ENCODE measurements at regions not wholly inside any gene's neighbourhood (a gene's known extent, or its start where the extent isn't known, plus 50 kb on each side); places are given as distances from the start of the nearest gene placed in this dataset.

- Histone ChIP-seq H3K79me2 (ENCODE audit: control insufficient read depth, insufficient read depth, low read length) (no peaks in the 10 kb centered on the region), H3K9me1 (ENCODE audit: control insufficient read depth, insufficient read depth, low read length) (no peaks in the 10 kb centered on the region), H2AFZ (ENCODE audit: low read depth, low read length) (no peak overlapping the region), H3K27me3 (ENCODE audit: control insufficient read depth in 2 of 2, insufficient read depth in 2 of 2, low read length in 2 of 2) (no peaks in the 10 kb centered on the region), H3K27ac (ENCODE audit: extremely low read depth, low read depth, low read length) (no peak overlapping the region), H3K9me3 (replicated peaks; ENCODE audit: control insufficient read depth, insufficient read depth, low read depth, low read length) (no peaks in the 10 kb centered on the region), H3K36me3 (ENCODE audit: control insufficient read depth, insufficient read depth, low read length) (no peaks in the 10 kb centered on the region), H4K20me1 (replicated peaks; ENCODE audit: control insufficient read depth, insufficient read depth, low read length) (no peaks in the 10 kb centered on the region), H3K4me1 (replicated peaks in 1 of 2; ENCODE audit: control insufficient read depth in 2 of 2, insufficient read depth in 2 of 2, low read length in 2 of 2) (no peaks in the 10 kb centered on the region), H3K4me3 (no peak overlapping the region), H3K9ac (ENCODE audit: insufficient read depth in 1 of 2, low read depth in 2 of 2, low read length in 2 of 2) (no peak overlapping the region), H3K4me2 (ENCODE audit: insufficient read depth, low read length) (no peak overlapping the region)
- ATAC-seq, result no peak
- no TSS peak for BruUV-seq (replicated peaks)
- ChIA-PET POLR2A (no interaction called here), CTCF (ENCODE audit: low intra/inter-chr PET ratio) (no interaction called here)
- FAIRE-seq, result no peak
- in situ Hi-C loops (cut with MboI), result no loop called here
- DNase-seq (ENCODE audit: extremely low read depth in 1 of 4, low spot score in 3 of 4), result no peak
- TF ChIP-seq ZNF445 (CRISPR knock-in tag; IDR thresholded peaks at IDR 0.05; ENCODE audit: low read depth) (no peak), ZBTB8A (IDR thresholded peaks at IDR 0.05; ENCODE audit: partially characterized antibody) (no peak), ZBTB1 (CRISPR knock-in tag; IDR thresholded peaks at IDR 0.05; ENCODE audit: borderline replicate concordance, low read depth) (no peak), ZNF239 (CRISPR knock-in tag; IDR thresholded peaks at IDR 0.05) (no peak), GABPB2 (CRISPR knock-in tag; conservative IDR thresholded peaks at IDR 0.05) (no peak)
- intact Hi-C loops (cut with micrococcal nuclease), result no loop called here
Measured at GRCh38 chr21:28561772-28562171, 430.9 kb downstream of the LTN1 start.

- ATAC-seq, result no peak
- no TSS peak for BruUV-seq (replicated peaks)
- TF ChIP-seq EGR1 (conservative IDR thresholded peaks at IDR 0.05), result no peak
- no peak for TF ChIP-seq ESRRA (IDR thresholded peaks at IDR 0.05; ENCODE audit: borderline replicate concordance, low read depth)
- no peak for TF ChIP-seq ZSCAN32 (CRISPR knock-in tag; IDR thresholded peaks at IDR 0.05)
- no peak for TF ChIP-seq PTTG1 (tag; IDR thresholded peaks at IDR 0.05; ENCODE audit: low read depth)
- no peak for TF ChIP-seq MAZ (CRISPR knock-in tag; conservative IDR thresholded peaks at IDR 0.05 in 1 of 2, IDR thresholded peaks at IDR 0.05 in 1 of 2)
- TF ChIP-seq PHB2 (IDR thresholded peaks at IDR 0.05; ENCODE audit: low read depth), result no peak
- no peak for TF ChIP-seq HES1 (IDR thresholded peaks at IDR 0.05; ENCODE audit: low read depth)
- TF ChIP-seq ETV1 (tag; conservative IDR thresholded peaks at IDR 0.05; ENCODE audit: low read depth), result no peak
- no peak for TF ChIP-seq KLF10 (CRISPR knock-in tag; IDR thresholded peaks at IDR 0.05)
Measured at GRCh38 chr21:28554660-28555475, 437.8 kb downstream of the LTN1 start.

More at GRCh38 chr21:28554660-28555475, 437.8 kb downstream of the LTN1 start:
- H4K20me1 ChIP-seq (replicated peaks; ENCODE audit: control insufficient read depth, insufficient read depth, low read length), result no peaks in the 10 kb centered on the region
- no peaks in the 10 kb centered on the region for H3K79me2 ChIP-seq (ENCODE audit: control insufficient read depth, insufficient read depth, low read length)
- no peak for DNase-seq (ENCODE audit: extremely low read depth in 1 of 4, low spot score in 3 of 4)
- H3K4me3 ChIP-seq, result no peak overlapping the region
- ChIA-PET CTCF (ENCODE audit: low intra/inter-chr PET ratio) (no interaction called here), POLR2A (interaction anchor here (0.6 kb wide), 1 partner anchor 277 kb away, joined by 3 read pairs; no protein-coding TSS in a partner anchor)
- no peak for FAIRE-seq
- in situ Hi-C loops (cut with MboI) (no loop called here), intact Hi-C loops (cut with micrococcal nuclease) (no loop called here)
- no peak overlapping the region for H3K27ac ChIP-seq (ENCODE audit: extremely low read depth, low read depth, low read length)
- no peaks in the 10 kb centered on the region for H3K27me3 ChIP-seq (ENCODE audit: control insufficient read depth in 2 of 2, insufficient read depth in 2 of 2, low read length in 2 of 2)
- no peaks in the 10 kb centered on the region for H3K4me1 ChIP-seq (replicated peaks in 1 of 2; ENCODE audit: control insufficient read depth in 2 of 2, insufficient read depth in 2 of 2, low read length in 2 of 2)
- WGBS (ENCODE audit: insufficient coverage, low coverage, missing lambda C conversion rate), result 0% methylated on average over 10 of the region's 10 CpGs
- H3K9me1 ChIP-seq (ENCODE audit: control insufficient read depth, insufficient read depth, low read length), result no peaks in the 10 kb centered on the region
- no peak overlapping the region for H2AFZ ChIP-seq (ENCODE audit: low read depth, low read length)
- H3K9ac ChIP-seq (ENCODE audit: insufficient read depth in 1 of 2, low read depth in 2 of 2, low read length in 2 of 2), result no peak overlapping the region
- H3K4me2 ChIP-seq (ENCODE audit: insufficient read depth, low read length), result no peak overlapping the region
- H3K9me3 ChIP-seq (replicated peaks; ENCODE audit: control insufficient read depth, insufficient read depth, low read depth, low read length), result no peaks in the 10 kb centered on the region
- no peaks in the 10 kb centered on the region for H3K36me3 ChIP-seq (ENCODE audit: control insufficient read depth, insufficient read depth, low read length)
